ENCODE measurements at regions not wholly inside any gene's neighbourhood (a gene's known extent, or its start where the extent isn't known, plus 50 kb on each side); places are given as distances from the start of the nearest gene placed in this dataset.

GRCh38 chr2:129881786-129882396 lies 97.6 kb upstream of the RAB6C start:
- in situ Hi-C loops (cut with HindIII; ENCODE audit: low sequenced_read_pairs): no loop called here

GRCh38 chr2:129882476-129882875 lies 97.0 kb upstream of the RAB6C start:
- in situ Hi-C loops (cut with HindIII; ENCODE audit: low sequenced_read_pairs): no loop called here

GRCh38 chr2:129883121-129883520 lies 96.3 kb upstream of the RAB6C start:
- in situ Hi-C loops (cut with HindIII; ENCODE audit: low sequenced_read_pairs): no loop called here

GRCh38 chr2:129884221-129884786 lies 95.2 kb upstream of the RAB6C start:
- in situ Hi-C loops (cut with HindIII; ENCODE audit: low sequenced_read_pairs): no loop called here

GRCh38 chr2:129885735-129886134 lies 93.7 kb upstream of the RAB6C start:
- in situ Hi-C loops (cut with HindIII; ENCODE audit: low sequenced_read_pairs): no loop called here

GRCh38 chr2:129887688-129888266 lies 91.7 kb upstream of the RAB6C start:
- in situ Hi-C loops (cut with HindIII; ENCODE audit: low sequenced_read_pairs): no loop called here

GRCh38 chr2:129888461-129888860 lies 91.0 kb upstream of the RAB6C start:
- in situ Hi-C loops (cut with HindIII; ENCODE audit: low sequenced_read_pairs): no loop called here

GRCh38 chr2:129888896-129889295 lies 90.6 kb upstream of the RAB6C start:
- in situ Hi-C loops (cut with HindIII; ENCODE audit: low sequenced_read_pairs): no loop called here

- in situ Hi-C loops (cut with HindIII; ENCODE audit: low sequenced_read_pairs): no loop called here
Observed at GRCh38 chr2:129891341-129892320, 87.8 kb upstream of the RAB6C start.

- in situ Hi-C loops (cut with HindIII; ENCODE audit: low sequenced_read_pairs): no loop called here
Observed at GRCh38 chr2:129892360-129892759, 87.1 kb upstream of the RAB6C start.

- in situ Hi-C loops (cut with HindIII; ENCODE audit: low sequenced_read_pairs): no loop called here
Observed at GRCh38 chr2:129892773-129893172, 86.7 kb upstream of the RAB6C start.

- in situ Hi-C loops (cut with HindIII; ENCODE audit: low sequenced_read_pairs): no loop called here
Observed at GRCh38 chr2:129893244-129893643, 86.2 kb upstream of the RAB6C start.

GRCh38 chr2:129894616-129895015 lies 84.8 kb upstream of the RAB6C start:
- in situ Hi-C loops (cut with HindIII; ENCODE audit: low sequenced_read_pairs): no loop called here

- in situ Hi-C loops (cut with HindIII; ENCODE audit: low sequenced_read_pairs): no loop called here
Observed at GRCh38 chr2:129895061-129895460, 84.4 kb upstream of the RAB6C start.

GRCh38 chr2:129895526-129896082 lies 83.9 kb upstream of the RAB6C start:
- in situ Hi-C loops (cut with HindIII; ENCODE audit: low sequenced_read_pairs): no loop called here

GRCh38 chr2:129896226-129897100 lies 83.0 kb upstream of the RAB6C start:
- in situ Hi-C loops (cut with HindIII; ENCODE audit: low sequenced_read_pairs): no loop called here

- in situ Hi-C loops (cut with HindIII; ENCODE audit: low sequenced_read_pairs): loop anchor here (10.0 kb wide), 1 partner anchor 97 kb away; no protein-coding TSS in a partner anchor
Observed at GRCh38 chr2:129901754-129902415, 77.6 kb upstream of the RAB6C start.

GRCh38 chr2:129902731-129903585 lies 76.5 kb upstream of the RAB6C start:
- in situ Hi-C loops (cut with HindIII; ENCODE audit: low sequenced_read_pairs): loop anchor here (10.0 kb wide), 1 partner anchor 98 kb away; no protein-coding TSS in a partner anchor
